Astrocyte (in vitro differentiated cells and primary cell): ENCODE measurements at regions not wholly inside any gene's neighbourhood (a gene's known extent, or its start where the extent isn't known, plus 50 kb on each side); places are given as distances from the start of the nearest gene placed in this dataset.

Experiments used
- DNase-seq: peaks from one replicate; pipeline ENCODE4 v3.0.0-alpha.2; 2010; ENCODE audit warnings: low read depth
- FAIRE-seq: peaks from 2 replicates; lab custom pipeline; 2011; peaks lifted over from hg19 to GRCh38; lab: Jason Lieb, UNC
- H2AFZ ChIP-seq: 2 replicates; pipeline ENCODE4 v1.6.0; 2012; ENCODE audit warnings: low read depth, low read length, inconsistent platforms
- H3K27ac ChIP-seq: 2 replicates; pipeline ENCODE4 v1.5.1; 2011; ENCODE audit warnings: low read depth, low read length, inconsistent platforms
- H3K27me3 ChIP-seq: 2 replicates; pipeline ENCODE4 v1.6.0; 2011; ENCODE audit warnings: low read length, inconsistent platforms; ENCODE audit not compliant: insufficient read depth
- H3K36me3 ChIP-seq: 2 replicates; pipeline ENCODE4 v1.5.1; 2011; ENCODE audit warnings: low read length, inconsistent platforms; ENCODE audit not compliant: insufficient read depth
- H3K4me1 ChIP-seq: 2 replicates; pipeline ENCODE4 v1.5.1; 2011; ENCODE audit warnings: low read length, inconsistent platforms; ENCODE audit not compliant: insufficient read depth
- H3K4me2 ChIP-seq: 2 replicates; pipeline ENCODE4 v1.6.0; 2012; ENCODE audit warnings: low read length, inconsistent platforms
- H3K4me3 ChIP-seq: 2 replicates; pipeline ENCODE4 v1.5.1; 2011; ENCODE audit warnings: low read depth, mild to moderate bottlenecking, low read length, inconsistent platforms; ENCODE audit not compliant: insufficient read depth
- H3K79me2 ChIP-seq: 2 replicates; pipeline ENCODE4 v1.6.0; 2012; ENCODE audit warnings: mild to moderate bottlenecking, low read length, inconsistent platforms; ENCODE audit not compliant: insufficient read depth
- H3K9ac ChIP-seq: 2 replicates; pipeline ENCODE4 v1.6.0; 2012; ENCODE audit warnings: mild to moderate bottlenecking, low read length, inconsistent platforms
- H3K9me3 ChIP-seq: 2 replicates; pipeline ENCODE4 v1.5.1; 2012; ENCODE audit warnings: low read depth, mild to moderate bottlenecking, low read length, inconsistent platforms; ENCODE audit not compliant: insufficient read depth
- H4K20me1 ChIP-seq: 2 replicates; pipeline ENCODE4 v1.6.0; 2012; ENCODE audit warnings: low read length, inconsistent platforms; ENCODE audit not compliant: insufficient read depth
- H3K27ac Mint-ChIP-seq: one replicate; pipeline ENCODE4 v1.8.0; 2021; ENCODE audit warnings: mild to moderate bottlenecking, mixed read lengths; ENCODE audit not compliant: unreplicated experiment
- H3K27me3 Mint-ChIP-seq: one replicate; pipeline ENCODE4 v1.8.0; 2021; ENCODE audit warnings: low read depth, mixed read lengths; ENCODE audit not compliant: unreplicated experiment
- H3K36me3 Mint-ChIP-seq: one replicate; pipeline ENCODE4 v1.8.0; 2021; ENCODE audit warnings: low read depth, mixed read lengths; ENCODE audit not compliant: unreplicated experiment
- H3K4me1 Mint-ChIP-seq: one replicate; pipeline ENCODE4 v1.8.0; 2021; ENCODE audit warnings: low read depth, mixed read lengths; ENCODE audit not compliant: unreplicated experiment
- H3K4me3 Mint-ChIP-seq: one replicate; pipeline ENCODE4 v1.8.0; 2021; ENCODE audit warnings: mild to moderate bottlenecking, moderate library complexity, mixed read lengths; ENCODE audit not compliant: unreplicated experiment
- H3K9me3 Mint-ChIP-seq: one replicate; pipeline ENCODE4 v1.8.0; 2021; ENCODE audit warnings: mild to moderate bottlenecking, mixed read lengths; ENCODE audit not compliant: unreplicated experiment
- CTCF ChIP-seq: IDR thresholded peaks from 2 replicates; pipeline ENCODE4 v1.5.1; 2011; ENCODE audit warnings: low read depth, mild to moderate bottlenecking, inconsistent platforms, low read length, moderate library complexity; ENCODE audit not compliant: insufficient read depth
- EZH2 ChIP-seq: IDR thresholded peaks from 2 replicates; pipeline ENCODE4 v1.6.1; 2012; ENCODE audit warnings: mild to moderate bottlenecking, low read length, inconsistent platforms; ENCODE audit not compliant: insufficient read depth

- Mint-ChIP-seq H3K4me3 (no peak overlapping the region), H3K27me3 (no peaks in the 10 kb centered on the region), H3K9me3 (no peaks in the 10 kb centered on the region), H3K36me3 (no peaks in the 10 kb centered on the region), H3K27ac (no peak overlapping the region), H3K4me1 (peaks cover 2% of the 10 kb centered on the region)
- no peak overlapping the region for H3K4me3 ChIP-seq
- H3K4me1 ChIP-seq = no peaks in the 10 kb centered on the region
- H3K9me3 ChIP-seq = no peaks in the 10 kb centered on the region
- H3K36me3 ChIP-seq = no peaks in the 10 kb centered on the region
- H2AFZ ChIP-seq = no peak overlapping the region
- no peaks in the 10 kb centered on the region for H3K79me2 ChIP-seq
- FAIRE-seq (no peak), DNase-seq (no peak)
- H4K20me1 ChIP-seq = no peaks in the 10 kb centered on the region
- no peak overlapping the region for H3K9ac ChIP-seq
- no peak overlapping the region for H3K4me2 ChIP-seq
- H3K27ac ChIP-seq = no peak overlapping the region
- no peaks in the 10 kb centered on the region for H3K27me3 ChIP-seq
- TF ChIP-seq CTCF (no peak), EZH2 (no peak)
These were observed 234.7 kb upstream of the RIMS1 start for GRCh38 chr6:71651636-71652035.

- H3K27ac ChIP-seq = no peak overlapping the region
- no peak overlapping the region for H3K27ac Mint-ChIP-seq
- H3K4me3 ChIP-seq = no peak overlapping the region
- H3K4me1 Mint-ChIP-seq = no peaks in the 10 kb centered on the region
- no peaks in the 10 kb centered on the region for H3K9me3 Mint-ChIP-seq
- TF ChIP-seq CTCF = no peak
- TF ChIP-seq EZH2 = no peak
- no peaks in the 10 kb centered on the region for H3K9me3 ChIP-seq
- H3K79me2 ChIP-seq = no peaks in the 10 kb centered on the region
- H3K4me1 ChIP-seq = no peaks in the 10 kb centered on the region
- H3K36me3 Mint-ChIP-seq = no peaks in the 10 kb centered on the region
- no peak overlapping the region for H3K4me3 Mint-ChIP-seq
- no peaks in the 10 kb centered on the region for H3K27me3 ChIP-seq
- no peak overlapping the region for H3K9ac ChIP-seq
- no peaks in the 10 kb centered on the region for H3K27me3 Mint-ChIP-seq
- no peaks in the 10 kb centered on the region for H4K20me1 ChIP-seq
- FAIRE-seq (no peak), DNase-seq (no peak)
- no peak overlapping the region for H3K4me2 ChIP-seq
- H2AFZ ChIP-seq = no peak overlapping the region
- no peaks in the 10 kb centered on the region for H3K36me3 ChIP-seq
These were observed 230.2 kb upstream of the RIMS1 start for GRCh38 chr6:71656121-71656520.

- Mint-ChIP-seq H3K36me3 (no peaks in the 10 kb centered on the region), H3K9me3 (peaks cover 2% of the 10 kb centered on the region), H3K27ac (no peak overlapping the region), H3K4me1 (no peaks in the 10 kb centered on the region), H3K4me3 (no peak overlapping the region), H3K27me3 (no peaks in the 10 kb centered on the region)
- Histone ChIP-seq H3K27me3 (no peaks in the 10 kb centered on the region), H2AFZ (no peak overlapping the region), H3K4me1 (no peaks in the 10 kb centered on the region), H3K9me3 (no peaks in the 10 kb centered on the region), H3K79me2 (no peaks in the 10 kb centered on the region), H3K4me2 (no peak overlapping the region), H3K4me3 (no peak overlapping the region), H3K9ac (no peak overlapping the region), H3K27ac (no peak overlapping the region), H4K20me1 (no peaks in the 10 kb centered on the region), H3K36me3 (no peaks in the 10 kb centered on the region)
- no peak for DNase-seq
- FAIRE-seq = no peak
- TF ChIP-seq CTCF = no peak
- TF ChIP-seq EZH2 = no peak
These were observed 220.4 kb upstream of the RIMS1 start for GRCh38 chr6:71665931-71666330.
